ENCODE measurements at regions not wholly inside any gene's neighbourhood (a gene's known extent, or its start where the extent isn't known, plus 50 kb on each side); places are given as distances from the start of the nearest gene placed in this dataset.

DNA sequence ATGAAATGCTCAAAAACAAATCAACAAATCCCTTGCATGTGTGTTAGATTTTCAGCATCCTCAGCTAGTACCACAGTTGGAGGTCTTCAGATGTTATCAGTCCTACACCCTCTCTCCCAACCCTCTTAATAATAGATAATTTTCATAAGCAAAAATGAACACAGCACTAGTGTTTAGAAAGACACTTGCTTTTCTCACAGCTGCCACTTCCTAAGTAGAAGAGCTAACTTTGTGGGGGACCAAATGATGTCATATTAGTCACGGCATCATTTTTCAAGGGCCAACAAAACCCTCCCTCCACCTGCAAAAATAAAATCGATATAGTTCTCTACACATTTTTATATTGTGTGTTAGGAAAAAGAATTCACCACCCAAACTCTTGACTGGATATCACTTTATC, 163.5 kb upstream of the GYPA start:
- no peak for DNase-seq

DNA sequence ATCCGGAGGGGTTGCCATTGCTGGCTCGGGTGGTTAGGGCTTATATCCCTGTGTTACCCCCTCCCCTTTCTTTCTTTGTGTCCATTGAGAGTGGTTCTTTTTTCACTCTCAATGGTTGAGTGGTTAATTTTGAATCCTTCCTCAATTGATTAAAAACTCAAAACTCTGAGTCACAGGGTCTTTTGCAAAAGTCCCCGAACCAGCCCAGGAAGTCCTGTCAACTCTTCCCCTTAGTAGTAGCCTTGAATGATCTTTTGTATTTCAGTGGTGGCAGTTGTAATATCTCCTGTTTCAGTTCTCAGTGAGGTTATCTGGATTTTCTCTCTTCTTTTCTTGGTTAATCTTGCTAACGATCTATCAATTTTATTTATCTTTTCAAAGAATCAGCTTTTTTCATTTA, 170.0 kb upstream of the GYPA start:
- no peak for DNase-seq

DNA sequence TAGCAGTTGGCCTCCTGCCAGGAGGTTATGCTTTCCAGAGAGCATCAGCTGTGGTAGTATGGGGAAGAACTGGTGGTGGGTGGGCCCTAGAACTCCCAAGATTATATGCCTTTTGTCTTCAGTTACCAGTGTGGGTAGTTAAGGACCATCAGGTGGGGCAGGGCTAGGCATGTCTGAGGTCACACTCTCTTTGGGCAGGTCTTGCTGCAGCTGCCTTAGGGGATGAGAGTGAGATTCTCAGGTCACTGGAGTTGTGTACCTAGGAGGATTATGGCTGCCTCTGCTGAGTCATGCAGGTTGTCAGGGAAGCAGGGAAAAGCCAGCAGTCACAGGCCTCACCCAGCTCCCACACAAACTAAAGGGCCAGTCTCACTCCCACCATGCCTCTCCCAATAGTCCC, 172.9 kb upstream of the GYPA start:
- no peak for DNase-seq

DNA sequence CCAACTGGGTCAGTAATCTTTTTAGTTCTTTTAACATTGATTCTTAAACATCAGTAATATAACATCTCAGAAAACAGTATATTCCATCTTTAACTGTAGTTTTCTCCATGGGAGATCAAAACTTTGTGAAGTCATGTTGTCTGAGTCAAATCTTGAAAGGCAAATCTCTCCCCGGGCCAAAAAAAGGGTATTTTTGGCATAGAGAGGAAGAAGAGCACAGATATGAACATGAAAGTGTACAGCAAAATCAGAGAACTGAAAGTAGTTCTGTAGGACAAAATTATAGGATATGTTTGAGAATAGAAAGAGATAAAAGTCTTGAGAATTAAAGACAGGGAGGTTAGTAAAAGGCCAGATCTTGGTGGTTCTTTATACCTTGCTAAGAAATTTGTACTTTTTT, 176.4 kb upstream of the GYPA start:
- no peak for DNase-seq

DNA sequence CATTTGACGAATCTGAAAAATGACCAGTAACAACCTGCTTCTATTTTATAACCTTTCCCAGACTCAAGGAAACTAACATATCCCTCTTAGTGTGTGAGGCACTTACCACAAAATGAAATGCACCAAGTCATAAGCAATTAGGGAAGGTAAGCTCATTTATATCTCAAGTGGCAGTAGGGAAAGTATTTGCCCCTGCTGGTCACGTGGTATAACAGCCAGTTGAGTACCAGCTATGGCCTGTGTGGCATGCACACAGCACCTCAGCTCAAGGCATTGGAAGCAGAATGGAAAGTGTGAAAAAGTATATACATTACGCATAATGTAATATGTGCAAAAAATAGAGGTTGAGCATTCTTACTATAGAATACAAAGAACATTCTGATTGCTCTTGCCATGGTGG, 178.3 kb upstream of the GYPA start:
- DNase-seq = no peak

DNA sequence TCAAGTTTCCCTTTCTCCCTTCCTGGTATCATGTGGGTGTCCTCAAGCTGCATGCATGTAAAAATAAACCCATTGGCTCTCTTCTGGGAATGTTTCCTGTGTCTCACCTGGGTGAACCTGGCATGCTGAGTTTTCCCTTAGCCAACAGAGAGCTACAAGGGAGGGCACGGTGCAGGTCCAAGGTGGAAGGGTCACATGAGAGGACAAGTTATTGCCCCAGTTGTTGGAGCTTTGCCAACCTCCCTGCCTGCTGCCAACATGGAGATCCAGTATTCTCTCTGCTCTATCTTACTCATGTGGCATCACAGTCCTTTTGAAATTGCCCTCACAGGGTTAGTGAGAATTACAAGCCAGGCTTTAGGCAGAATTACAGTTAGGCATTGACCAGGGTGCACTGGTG, 196.1 kb upstream of the GYPA start:
- no peak for DNase-seq

DNA sequence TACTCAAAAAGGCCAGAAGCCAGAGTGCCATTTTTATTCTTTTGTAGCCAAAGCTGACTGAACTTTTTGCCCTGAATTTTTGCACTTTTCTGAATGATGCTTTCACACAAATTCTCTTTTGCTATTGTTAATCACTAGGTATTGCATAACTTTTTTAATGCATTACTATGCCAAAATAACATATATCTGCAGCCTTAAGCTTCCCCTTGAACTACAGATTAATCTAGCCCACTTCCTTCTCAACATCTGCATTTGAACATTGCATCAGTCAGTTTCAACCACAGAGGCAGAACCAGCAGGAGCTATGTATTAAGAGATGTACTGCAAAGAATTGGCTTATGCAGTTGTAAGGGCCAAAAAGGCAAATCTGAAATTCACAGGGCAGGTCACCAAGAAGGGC, 197.6 kb upstream of the GYPA start:
- DNase-seq = no peak

DNA sequence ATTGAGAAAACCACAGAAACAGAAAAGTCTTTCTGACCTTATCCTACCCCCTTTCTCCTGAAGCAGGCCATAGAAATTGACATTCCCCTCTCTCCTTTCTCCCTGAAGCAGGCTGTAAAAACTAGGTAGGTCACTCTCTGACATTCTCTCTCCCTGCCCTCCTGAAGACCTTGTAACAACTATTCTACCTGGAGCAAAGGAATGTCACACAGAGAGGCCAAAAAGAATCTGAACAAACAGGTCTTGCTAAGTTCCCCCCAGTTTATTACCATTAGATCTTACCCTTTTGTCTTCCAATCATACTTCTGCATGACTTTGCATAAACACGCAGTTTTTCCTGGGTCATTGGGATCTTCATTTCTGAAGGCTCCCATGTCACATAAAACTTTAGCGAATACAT, 198.3 kb upstream of the GYPA start:
- no peak for DNase-seq

DNA sequence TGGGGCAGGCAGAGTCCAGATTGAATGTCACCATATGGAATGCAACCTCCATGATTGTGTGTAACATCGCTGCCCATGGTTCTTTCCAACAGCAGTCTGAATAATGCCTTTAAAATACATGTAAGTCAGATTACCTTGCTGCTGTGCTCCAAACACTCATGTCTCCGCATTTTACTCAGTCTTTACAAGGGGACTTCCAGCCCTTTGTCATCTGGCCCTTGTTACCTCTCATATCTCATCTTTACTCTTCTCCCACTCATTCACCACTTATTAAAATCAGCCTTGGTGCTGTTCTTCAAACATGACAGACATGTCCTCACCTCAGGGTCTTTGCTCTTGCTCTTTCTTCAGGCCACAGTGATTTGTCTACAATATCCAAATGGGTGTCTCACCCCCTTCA, 200.4 kb upstream of the GYPA start:
- DNase-seq = no peak

DNA sequence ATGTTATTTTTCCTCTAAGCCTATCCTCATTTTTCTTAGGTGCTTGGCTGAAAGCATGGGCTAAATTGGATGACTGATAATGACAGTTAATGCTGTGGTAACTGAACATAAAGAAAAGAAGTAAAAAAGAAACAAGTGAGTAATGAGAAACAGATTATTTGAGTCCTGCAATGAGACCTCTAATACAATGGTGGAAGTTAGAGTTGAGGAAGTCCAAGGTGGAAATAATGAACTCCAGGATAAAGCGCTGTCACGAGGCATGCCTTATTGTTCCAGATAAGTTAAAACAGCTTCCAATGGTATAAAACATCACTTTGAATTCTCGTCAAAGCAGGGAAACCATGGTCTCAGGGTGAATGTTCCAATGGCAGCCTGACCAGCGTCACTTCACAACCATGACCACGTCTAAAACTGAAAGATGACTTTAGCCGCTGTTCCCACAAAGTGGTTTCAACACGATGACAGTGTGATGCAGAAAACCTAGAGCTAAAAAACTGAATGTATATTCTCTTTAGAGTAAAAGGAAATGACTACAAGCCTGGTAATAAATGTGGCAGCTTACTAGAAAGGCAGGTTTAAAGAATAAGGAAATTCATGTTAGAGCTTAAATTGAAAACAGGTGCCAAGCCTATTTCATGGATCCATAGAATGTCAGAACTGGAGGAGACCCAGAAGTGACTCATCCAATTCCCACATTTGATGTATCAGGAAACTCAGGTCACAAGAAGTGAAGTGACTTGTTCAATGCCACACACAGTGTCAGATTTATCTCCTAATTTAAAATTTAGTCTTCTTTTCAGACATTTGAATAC, 202.6 kb upstream of the GYPA start:
- DNase-seq = no peak

DNA sequence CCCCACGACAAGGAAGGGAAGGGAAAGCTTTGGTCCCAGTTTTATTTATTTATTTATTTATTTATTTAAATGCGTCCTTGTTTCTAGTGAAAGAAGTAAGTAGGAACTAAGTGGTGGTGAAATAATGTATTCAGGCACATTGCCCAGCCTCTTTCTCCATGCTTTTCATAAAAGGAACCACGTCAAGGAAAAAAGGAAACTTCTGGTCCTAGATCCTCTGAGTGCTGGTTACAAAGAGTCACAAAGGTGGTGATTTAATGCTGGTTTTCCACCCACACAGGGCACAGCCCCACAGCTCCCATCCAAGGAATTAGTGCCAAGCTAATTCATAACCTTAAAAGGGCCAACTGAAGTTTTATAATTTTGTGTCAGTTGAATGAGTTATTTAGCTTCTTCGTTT, 206.6 kb upstream of the GYPA start:
- DNase-seq = no peak

DNA sequence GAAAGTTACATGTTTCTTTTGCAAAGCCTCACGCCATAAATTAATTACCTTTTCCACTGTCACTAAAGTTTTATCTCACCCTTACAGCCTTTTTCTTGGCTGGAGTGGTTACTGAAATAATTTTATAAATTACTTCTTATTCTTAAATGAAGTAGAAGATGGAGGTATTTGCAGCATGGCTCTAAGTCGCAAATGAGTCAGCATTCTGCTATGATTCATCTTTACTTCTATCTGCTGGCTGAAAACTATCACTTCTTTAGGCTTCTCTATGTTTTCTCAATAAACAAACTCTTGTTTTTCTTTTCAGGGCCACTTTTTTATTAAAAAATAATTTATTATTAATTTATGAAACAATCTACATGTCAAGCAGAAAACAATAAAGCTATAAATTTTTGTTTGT, 210.2 kb upstream of the GYPA start:
- no peak for DNase-seq

DNA sequence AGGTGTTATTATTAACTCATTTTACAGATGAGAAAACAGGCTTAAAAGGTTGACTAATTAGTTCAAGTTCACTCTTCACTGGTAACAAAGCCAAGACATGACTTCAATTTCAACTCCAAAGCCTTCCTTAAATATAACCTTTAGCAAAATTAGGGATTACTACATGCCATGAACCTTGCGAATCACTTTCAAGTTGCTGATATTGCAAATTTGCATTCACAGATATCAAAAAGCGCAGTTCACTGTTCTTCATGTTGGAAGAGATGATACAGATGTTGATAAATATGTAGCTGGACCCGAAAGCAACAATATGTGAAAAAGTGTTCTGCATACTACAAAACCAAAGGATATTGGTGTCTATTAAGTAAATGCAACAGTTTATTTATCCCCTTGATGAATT, 210.8 kb upstream of the GYPA start:
- DNase-seq = no peak

DNA sequence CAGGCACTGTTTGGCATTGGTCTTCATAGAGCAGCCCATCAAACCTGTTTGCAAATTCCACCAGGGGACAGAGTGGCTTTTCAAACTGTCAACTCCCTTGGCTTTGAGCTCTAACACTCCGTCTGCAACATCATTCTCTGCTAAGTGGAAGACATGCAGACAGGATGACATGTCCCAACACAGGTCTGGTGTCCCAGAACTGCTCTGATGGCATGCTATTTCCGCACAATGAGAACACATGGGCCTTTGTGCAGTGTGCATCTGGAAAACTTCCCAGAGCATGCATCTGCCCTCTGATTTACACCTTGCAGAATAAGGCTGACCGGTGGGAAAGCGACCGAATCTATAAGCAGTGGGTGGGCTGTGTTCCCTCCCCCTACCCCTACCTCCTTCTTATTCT, 212.8 kb upstream of the GYPA start:
- DNase-seq = no peak

DNA sequence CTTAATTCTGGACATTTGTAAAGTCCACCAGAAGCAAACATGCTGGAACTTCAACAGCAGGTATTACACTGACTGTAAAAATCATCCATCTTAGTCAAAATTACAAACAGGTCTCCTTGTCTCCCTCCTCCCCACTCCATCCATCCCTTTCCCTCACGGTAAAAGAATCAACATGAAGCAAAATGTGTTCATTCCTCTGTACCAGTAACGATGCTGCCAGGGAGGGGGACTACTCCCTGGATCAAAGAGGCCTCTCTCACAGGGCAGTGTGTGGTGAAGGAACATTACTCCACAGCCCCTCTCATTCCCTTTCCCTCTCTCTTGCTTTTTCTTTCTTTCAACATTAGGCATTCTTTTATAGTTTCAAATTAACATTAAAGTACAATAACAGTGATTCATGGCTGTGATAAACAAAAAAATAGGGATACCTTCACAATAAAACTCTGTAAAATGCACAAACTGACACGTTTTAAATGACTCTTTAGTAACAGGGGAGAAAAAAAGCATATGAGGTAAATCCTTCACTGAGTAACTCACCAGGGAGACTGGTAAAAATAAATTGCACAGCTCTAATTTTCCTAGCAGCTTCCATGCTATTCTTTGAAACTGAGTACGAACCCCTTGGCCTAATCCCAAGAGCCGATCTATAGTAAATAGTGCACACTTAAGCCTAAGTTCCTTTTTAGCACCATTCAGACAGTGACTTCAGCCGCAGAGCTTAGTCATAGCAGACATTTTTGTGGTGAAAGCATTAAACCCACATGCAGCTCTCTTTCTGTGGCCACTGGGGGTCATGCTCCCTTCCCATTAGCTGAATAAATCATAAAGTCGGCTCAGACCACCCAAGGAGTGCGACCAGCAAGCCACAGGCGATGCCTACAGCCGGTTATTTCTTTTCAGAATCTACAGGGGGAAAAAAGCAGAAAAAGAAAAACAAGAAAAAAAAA, 215.6 kb upstream of the GYPA start:
- no peak for DNase-seq

DNA sequence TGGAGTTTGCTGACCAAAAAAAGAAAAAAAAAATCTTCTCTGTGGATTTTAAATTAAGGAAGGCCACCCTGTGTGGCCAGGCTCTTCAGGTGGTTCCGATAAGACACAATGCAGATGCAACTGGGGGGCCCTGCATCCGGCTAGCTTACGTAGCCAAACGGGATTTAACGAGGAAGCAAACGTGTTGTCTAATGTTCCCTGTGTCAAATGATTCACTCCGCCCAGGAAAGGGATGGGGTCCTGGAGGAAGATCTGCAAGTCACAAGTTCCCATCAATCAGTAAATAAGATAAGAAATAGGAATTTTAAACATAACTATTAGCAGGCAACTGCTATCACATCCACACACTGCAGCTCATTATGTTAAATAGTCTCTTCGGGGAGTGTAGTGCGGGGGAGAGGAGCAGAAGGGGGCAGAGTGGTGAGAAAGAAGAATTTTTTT, 216.4 kb upstream of the GYPA start:
- DNase-seq = no peak

DNA sequence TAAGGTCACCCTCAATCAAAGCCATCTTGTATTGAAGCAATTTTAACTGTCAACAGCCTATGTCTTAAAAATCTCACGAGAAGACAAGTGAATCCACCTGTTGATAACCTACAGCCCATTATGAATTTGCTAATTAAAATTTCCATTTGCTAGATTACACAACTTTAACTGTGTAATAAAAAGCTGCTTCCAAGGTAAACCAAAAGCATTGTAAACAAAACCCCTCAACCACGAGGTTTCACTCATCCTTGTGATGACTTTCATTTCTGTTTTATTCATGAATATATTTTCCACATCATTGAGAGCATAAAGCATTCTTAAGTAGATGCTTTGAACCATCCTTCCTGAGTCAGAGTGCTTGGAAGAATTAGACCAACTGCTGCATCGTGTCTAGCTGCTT, 217.5 kb upstream of the GYPA start:
- no peak for DNase-seq

DNA sequence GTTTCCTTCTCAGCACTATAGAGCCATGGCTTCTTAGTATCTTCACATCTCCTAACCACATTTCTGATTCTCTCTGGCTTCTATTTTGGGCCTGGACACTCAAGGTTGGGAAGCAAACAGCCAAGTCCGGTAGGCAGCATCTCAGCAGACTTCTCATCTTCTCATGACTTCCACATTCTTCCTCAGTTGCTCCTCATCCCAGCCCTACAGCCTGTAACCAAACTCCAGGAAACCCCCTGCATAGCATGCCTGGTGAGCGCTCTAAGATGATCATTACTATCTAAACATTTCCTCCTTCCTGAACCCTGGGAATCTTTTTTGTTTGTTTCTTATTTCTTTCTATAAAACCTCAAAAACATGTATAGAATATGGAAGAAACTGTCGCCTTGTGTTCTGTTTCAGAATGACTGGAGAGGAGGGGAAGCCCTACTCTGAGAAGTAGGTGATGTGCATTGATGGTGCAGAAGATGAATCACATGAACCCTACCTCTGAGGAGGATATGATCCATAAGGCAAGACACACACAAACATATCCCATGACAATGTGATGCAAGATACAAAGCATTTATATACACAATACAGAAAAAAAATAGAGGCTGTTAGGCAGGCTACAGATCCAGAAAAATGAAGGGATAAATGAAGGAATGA, 219.8 kb upstream of the GYPA start:
- no peak for DNase-seq

DNA sequence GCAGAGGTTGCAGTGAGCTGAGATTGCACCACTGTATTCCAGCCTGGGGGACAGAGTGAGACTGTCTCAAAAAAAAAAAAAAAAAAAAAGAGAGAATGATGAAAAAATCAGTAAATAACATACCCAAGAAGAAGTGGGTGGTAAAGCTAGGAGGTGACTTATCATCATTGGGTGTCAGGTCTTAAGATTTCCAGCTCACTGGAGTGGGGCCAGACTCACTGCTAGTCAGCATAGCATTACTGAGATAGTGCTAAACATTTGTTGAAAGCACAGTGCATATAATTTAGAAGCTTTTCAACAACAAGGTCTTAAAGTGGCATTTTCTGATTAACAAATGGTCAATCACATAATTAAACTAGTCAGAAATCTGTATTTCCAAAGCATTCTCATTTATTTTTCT, 221.8 kb upstream of the GYPA start:
- no peak for DNase-seq

DNA sequence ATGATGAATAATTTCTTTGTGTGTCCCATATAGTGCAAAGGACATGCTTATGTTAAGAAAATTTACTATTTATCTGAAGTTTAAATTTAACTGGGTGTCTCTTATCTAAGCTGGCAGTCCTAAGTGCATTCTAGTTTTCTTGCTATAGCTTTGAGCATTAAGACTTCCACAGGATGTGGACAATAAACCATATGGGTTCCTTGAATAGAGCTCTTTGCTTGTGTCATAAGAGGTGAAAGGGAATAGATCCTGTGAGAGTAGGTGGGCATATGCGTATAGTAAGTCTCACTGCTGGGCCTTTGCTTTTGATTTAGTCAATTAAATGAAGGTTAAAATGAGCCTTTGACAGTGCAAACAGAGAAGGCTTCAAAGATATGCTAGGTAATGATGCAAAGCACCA, 223.4 kb upstream of the GYPA start:
- DNase-seq = no peak

DNA sequence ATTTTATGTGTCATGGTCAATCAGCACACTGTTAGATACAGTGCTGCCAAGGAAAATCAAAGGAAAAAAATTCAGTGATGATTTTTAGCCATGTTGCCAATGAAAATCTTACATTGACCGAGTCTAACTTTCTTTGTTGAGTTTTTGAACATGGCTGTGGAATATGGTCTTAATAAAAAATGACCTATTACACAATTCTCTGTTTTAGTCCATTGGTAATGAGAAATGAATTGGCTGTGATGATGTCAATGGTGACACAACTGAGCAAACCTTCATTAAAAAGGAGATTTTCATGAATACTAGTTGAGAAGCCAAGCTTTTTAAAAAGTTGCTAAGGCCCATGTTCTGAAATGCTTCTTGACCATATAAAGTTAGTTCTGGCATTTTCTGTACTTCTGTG, 225.9 kb upstream of the GYPA start:
- DNase-seq = no peak

DNA sequence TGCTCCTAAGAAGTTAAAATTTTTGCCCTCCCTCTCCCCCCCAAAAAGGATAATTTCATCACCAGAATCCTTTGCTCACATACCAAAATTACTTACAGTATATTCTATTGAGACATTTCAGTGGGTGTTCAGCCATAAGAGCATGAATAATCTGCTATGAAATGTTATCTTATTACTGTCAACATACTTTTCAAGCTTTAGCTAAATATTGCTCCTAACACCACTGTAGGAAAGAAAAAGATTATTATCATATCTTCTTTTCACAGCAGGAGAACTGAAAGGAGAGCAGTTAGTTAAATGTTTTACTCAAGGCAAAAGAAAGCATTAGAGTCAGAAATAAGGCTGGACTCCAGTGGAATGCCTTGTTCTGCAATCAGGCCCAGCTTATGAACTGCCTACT, 231.0 kb upstream of the GYPA start:
- no peak for DNase-seq

DNA sequence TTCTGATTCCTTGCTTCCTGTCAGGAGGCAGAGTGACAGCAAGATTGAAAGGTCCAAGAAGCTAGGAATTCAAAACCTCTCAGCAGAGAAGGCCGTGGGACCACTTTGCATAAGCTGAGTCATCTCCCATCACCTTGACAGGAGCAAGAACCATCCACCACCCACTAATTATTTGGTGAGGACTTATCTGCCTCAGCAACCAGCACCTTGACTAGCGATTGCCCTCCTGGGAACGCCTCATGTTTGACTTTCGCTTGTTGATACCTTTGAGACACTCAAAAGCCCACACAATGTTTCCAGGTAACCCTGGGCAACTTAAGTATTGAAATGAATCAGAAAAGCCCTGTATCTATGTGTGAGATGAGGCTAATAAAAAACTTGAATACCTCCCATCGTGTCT, 233.5 kb upstream of the GYPA start:
- DNase-seq = no peak

DNA sequence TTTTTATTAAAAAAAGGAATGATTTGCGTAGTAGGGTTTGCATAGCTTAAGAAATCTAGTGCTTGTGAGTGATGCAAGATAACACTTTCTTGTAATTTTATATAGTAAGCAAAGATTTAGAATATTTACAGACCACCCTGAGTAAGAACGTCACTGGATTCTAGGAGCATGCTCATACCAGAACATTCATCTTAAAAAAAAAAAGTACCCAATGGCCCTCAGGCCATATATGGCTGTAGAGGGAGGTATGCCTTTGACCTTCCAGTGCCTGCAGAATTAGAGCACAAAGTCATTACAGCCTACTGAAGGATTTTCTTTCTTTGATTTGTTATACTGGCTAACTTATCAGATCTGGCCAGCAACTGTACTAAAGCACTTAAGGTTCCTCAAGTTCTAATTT, 236.3 kb upstream of the GYPA start:
- DNase-seq = no peak

Data from COR-L47 (cell line).